Nucleus accumbens (tissue), 56 donors: ENCODE measurements at regions not wholly inside any gene's neighbourhood (a gene's known extent, or its start where the extent isn't known, plus 50 kb on each side); places are given as distances from the start of the nearest gene placed in this dataset.

Experiments
- DNase-seq, 56 donors: peaks; one replicate each; lab custom pipeline; 2025; lab: John Stamatoyannopoulos, UW

GRCh38 chr9:93814077-93814956, 140.8 kb downstream of the BARX1 start:
- DNase-seq = no peak

GRCh38 chr9:93813221-93814076, 141.7 kb downstream of the BARX1 start:
- no peak for DNase-seq

- DNase-seq = no peak
These were observed 142.8 kb downstream of the BARX1 start for GRCh38 chr9:93812410-93812668.

- DNase-seq = no peak
These were observed 144.9 kb downstream of the BARX1 start for GRCh38 chr9:93810028-93810971.

GRCh38 chr9:93809204-93809940, 145.8 kb downstream of the BARX1 start:
- DNase-seq = no peak

GRCh38 chr9:93808115-93809029, 146.8 kb downstream of the BARX1 start:
- DNase-seq = no peak

GRCh38 chr9:93807166-93808074, 147.7 kb downstream of the BARX1 start:
- DNase-seq = no peak

- no peak for DNase-seq
These were observed 153.4 kb downstream of the BARX1 start for GRCh38 chr9:93801581-93802284.

- DNase-seq = no peak
These were observed 154.0 kb downstream of the BARX1 start for GRCh38 chr9:93801120-93801519.

- DNase-seq = no peak
These were observed 162.8 kb downstream of the BARX1 start for GRCh38 chr9:93792358-93792757.

GRCh38 chr9:93786204-93786603, 169.0 kb downstream of the BARX1 start:
- DNase-seq = no peak

- no peak for DNase-seq
These were observed 178.3 kb downstream of the BARX1 start for GRCh38 chr9:93776873-93777272.

- no peak for DNase-seq
These were observed 178.9 kb downstream of the BARX1 start for GRCh38 chr9:93776256-93776655.

- DNase-seq = no peak
These were observed 180.6 kb downstream of the BARX1 start for GRCh38 chr9:93774331-93775102.

- no peak for DNase-seq
These were observed 183.9 kb downstream of the BARX1 start for GRCh38 chr9:93771276-93771675.

GRCh38 chr9:93761822-93762221, 185.4 kb downstream of the PHF2 start:
- DNase-seq = no peak
